ENCODE measurements at regions not wholly inside any gene's neighbourhood (a gene's known extent, or its start where the extent isn't known, plus 50 kb on each side); places are given as distances from the start of the nearest gene placed in this dataset.

GRCh38 chr4:8796096-8796495 lies 75.5 kb downstream of the HMX1 start:
- TF ChIP-seq ARNTL (CRISPR knock-in tag; IDR thresholded peaks at IDR 0.05; ENCODE audit: borderline replicate concordance, low read depth), result no peak
- no peak for TF ChIP-seq TOX (CRISPR knock-in tag; IDR thresholded peaks at IDR 0.05; ENCODE audit: borderline replicate concordance)
- no peak for TF ChIP-seq CSRNP3 (CRISPR knock-in tag; IDR thresholded peaks at IDR 0.05)
- TF ChIP-seq ZC3H10 (CRISPR knock-in tag; IDR thresholded peaks at IDR 0.05), result no peak
- TF ChIP-seq CREB5 (CRISPR knock-in tag; IDR thresholded peaks at IDR 0.05; ENCODE audit: low read depth), result no peak
- TF ChIP-seq ZNF8 (CRISPR knock-in tag; IDR thresholded peaks at IDR 0.05), result no peak
- ATAC-seq, result no peak

GRCh38 chr4:8795140-8795539 lies 76.5 kb downstream of the HMX1 start:
- TF ChIP-seq ARNTL (CRISPR knock-in tag; IDR thresholded peaks at IDR 0.05; ENCODE audit: borderline replicate concordance, low read depth) (no peak), OSR1 (CRISPR knock-in tag; IDR thresholded peaks at IDR 0.05) (no peak), TOX (CRISPR knock-in tag; IDR thresholded peaks at IDR 0.05; ENCODE audit: borderline replicate concordance) (no peak), CREB5 (CRISPR knock-in tag; IDR thresholded peaks at IDR 0.05; ENCODE audit: low read depth) (no peak), CSDC2 (CRISPR knock-in tag; IDR thresholded peaks at IDR 0.05) (no peak), CSRNP3 (CRISPR knock-in tag; IDR thresholded peaks at IDR 0.05) (no peak), ESRRG (CRISPR knock-in tag; IDR thresholded peaks at IDR 0.05) (no peak), ZFP3 (CRISPR knock-in tag; IDR thresholded peaks at IDR 0.05) (no peak), ZNF70 (CRISPR knock-in tag; IDR thresholded peaks at IDR 0.05) (no peak), POU6F1 (CRISPR knock-in tag; IDR thresholded peaks at IDR 0.05; ENCODE audit: borderline replicate concordance, low read depth) (no peak), TSHZ2 (CRISPR knock-in tag; IDR thresholded peaks at IDR 0.05) (no peak)
- ATAC-seq, result no peak

- no peak for TF ChIP-seq POU6F1 (CRISPR knock-in tag; IDR thresholded peaks at IDR 0.05; ENCODE audit: borderline replicate concordance, low read depth)
- no peak for TF ChIP-seq ZFP30 (CRISPR knock-in tag; IDR thresholded peaks at IDR 0.05)
- no peak for TF ChIP-seq ZNF565 (CRISPR knock-in tag; conservative IDR thresholded peaks at IDR 0.05; ENCODE audit: low read depth)
- TF ChIP-seq TOX (CRISPR knock-in tag; IDR thresholded peaks at IDR 0.05; ENCODE audit: borderline replicate concordance), result no peak
- no peak for TF ChIP-seq ZFP3 (CRISPR knock-in tag; IDR thresholded peaks at IDR 0.05)
- no peak for TF ChIP-seq SNAI2 (CRISPR knock-in tag; IDR thresholded peaks at IDR 0.05)
- no peak for TF ChIP-seq PATZ1 (CRISPR knock-in tag; IDR thresholded peaks at IDR 0.05; ENCODE audit: borderline replicate concordance)
- TF ChIP-seq ZNF8 (CRISPR knock-in tag; IDR thresholded peaks at IDR 0.05), result no peak
- no peak for TF ChIP-seq RARB (CRISPR knock-in tag; IDR thresholded peaks at IDR 0.05)
- TF ChIP-seq CSDC2 (CRISPR knock-in tag; IDR thresholded peaks at IDR 0.05), result no peak
- TF ChIP-seq ESRRG (CRISPR knock-in tag; IDR thresholded peaks at IDR 0.05), result no peak
- TF ChIP-seq BACH2 (CRISPR knock-in tag; IDR thresholded peaks at IDR 0.05; ENCODE audit: borderline replicate concordance), result no peak
- no peak for TF ChIP-seq ARNTL (CRISPR knock-in tag; IDR thresholded peaks at IDR 0.05; ENCODE audit: borderline replicate concordance, low read depth)
- TF ChIP-seq TSHZ2 (CRISPR knock-in tag; IDR thresholded peaks at IDR 0.05), result no peak
- no peak for TF ChIP-seq ZC3H10 (CRISPR knock-in tag; IDR thresholded peaks at IDR 0.05)
- ATAC-seq, result no peak
These were observed 77.1 kb downstream of the HMX1 start for GRCh38 chr4:8794491-8794890.
